AG10803 (cell line): ENCODE measurements at regions not wholly inside any gene's neighbourhood (a gene's known extent, or its start where the extent isn't known, plus 50 kb on each side); places are given as distances from the start of the nearest gene placed in this dataset.

Source experiments
- DNase-seq: peaks from one replicate; pipeline ENCODE4 v3.0.0; 2010; ENCODE audit warnings: low read depth
- H3K4me3 ChIP-seq: 2 replicates; pipeline ENCODE4 v1.5.1; 2011; ENCODE audit warnings: mild to moderate bottlenecking, low read length, control low read depth
- TF ChIP-seq, protein P1 (sequence below): conservative IDR thresholded peaks from 2 replicates; pipeline ENCODE4 v1.5.1; 2011; ENCODE audit warnings: mild to moderate bottlenecking, low read length, control low read depth, inconsistent platforms

GRCh38 chr15:87118435-87118834, 1038.8 kb downstream of the AGBL1 start:
- TF ChIP-seq, protein P1, sequence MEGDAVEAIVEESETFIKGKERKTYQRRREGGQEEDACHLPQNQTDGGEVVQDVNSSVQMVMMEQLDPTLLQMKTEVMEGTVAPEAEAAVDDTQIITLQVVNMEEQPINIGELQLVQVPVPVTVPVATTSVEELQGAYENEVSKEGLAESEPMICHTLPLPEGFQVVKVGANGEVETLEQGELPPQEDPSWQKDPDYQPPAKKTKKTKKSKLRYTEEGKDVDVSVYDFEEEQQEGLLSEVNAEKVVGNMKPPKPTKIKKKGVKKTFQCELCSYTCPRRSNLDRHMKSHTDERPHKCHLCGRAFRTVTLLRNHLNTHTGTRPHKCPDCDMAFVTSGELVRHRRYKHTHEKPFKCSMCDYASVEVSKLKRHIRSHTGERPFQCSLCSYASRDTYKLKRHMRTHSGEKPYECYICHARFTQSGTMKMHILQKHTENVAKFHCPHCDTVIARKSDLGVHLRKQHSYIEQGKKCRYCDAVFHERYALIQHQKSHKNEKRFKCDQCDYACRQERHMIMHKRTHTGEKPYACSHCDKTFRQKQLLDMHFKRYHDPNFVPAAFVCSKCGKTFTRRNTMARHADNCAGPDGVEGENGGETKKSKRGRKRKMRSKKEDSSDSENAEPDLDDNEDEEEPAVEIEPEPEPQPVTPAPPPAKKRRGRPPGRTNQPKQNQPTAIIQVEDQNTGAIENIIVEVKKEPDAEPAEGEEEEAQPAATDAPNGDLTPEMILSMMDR, result no peak
- DNase-seq, result no peak
- no peak overlapping the region for H3K4me3 ChIP-seq

DNA sequence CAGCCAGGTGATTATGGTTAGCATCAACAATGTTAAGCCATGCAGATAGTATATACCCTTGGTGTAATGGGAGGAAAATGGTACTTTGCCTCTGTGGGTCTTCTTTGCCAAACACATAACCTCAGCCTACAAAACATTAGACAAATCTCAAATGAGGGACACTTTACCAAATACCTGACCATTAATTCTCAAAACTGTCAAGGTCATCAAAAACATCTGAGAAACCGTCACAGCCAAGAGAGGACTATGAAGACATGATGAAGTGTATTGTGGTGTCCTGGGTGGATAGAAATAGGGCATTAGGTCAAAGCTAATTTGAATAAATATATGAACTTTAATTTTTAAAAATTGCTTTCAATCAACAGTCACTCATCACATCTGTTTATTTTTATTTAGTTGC, 1036.1 kb downstream of the AGBL1 start:
- TF ChIP-seq, protein P1, result no peak
- H3K4me3 ChIP-seq, result no peak overlapping the region
- no peak for DNase-seq

DNA sequence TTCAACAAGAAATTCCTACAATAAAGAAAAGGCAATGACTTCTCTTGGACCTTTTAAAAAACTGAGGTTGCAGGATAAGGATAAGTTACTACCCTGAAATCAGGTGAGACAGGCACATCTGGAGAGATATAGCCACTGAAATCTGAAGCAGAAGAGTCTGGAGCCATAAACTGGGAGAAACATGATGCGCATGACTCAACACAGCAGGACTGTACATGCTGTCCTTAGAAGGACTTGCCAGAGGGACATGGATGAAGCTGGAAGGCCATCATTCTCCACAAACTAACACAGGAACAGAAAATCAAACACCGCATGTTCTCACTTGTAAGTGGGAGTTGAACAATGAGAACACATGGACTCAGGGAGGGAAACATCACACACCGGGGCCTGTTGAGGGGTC, 1020.2 kb downstream of the AGBL1 start:
- no peak for DNase-seq
- TF ChIP-seq, protein P1, result no peak
- H3K4me3 ChIP-seq, result no peak overlapping the region

- no peak for DNase-seq
- H3K4me3 ChIP-seq, result no peak overlapping the region
- TF ChIP-seq, protein P1, result no peak
These were observed 1009.9 kb downstream of the AGBL1 start for GRCh38 chr15:87089551-87089950.

- no peak for DNase-seq
- TF ChIP-seq, protein P1, result no peak
- no peak overlapping the region for H3K4me3 ChIP-seq
These were observed 1003.5 kb downstream of the AGBL1 start for GRCh38 chr15:87083201-87083600.

DNA sequence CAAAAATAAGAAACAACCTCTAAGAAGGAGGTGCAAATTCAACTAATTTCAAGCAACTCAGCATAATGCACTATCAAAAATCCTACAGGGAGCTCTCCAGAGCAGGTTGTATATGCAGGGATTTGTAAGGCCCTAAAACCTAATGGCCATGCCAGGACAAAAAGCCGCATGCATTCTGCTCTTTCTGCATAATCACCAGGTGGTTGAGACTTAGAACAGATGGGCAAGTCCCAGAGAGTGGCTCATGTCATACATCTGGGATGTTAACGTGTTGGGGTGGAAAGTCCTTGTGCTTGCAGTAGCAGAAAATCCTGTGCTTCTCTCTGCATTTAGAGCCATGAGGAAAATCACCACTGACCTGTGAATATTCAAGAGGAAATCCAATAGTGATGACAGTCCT, 1002.9 kb downstream of the AGBL1 start:
- TF ChIP-seq, protein P1, result no peak
- H3K4me3 ChIP-seq, result no peak overlapping the region
- DNase-seq, result no peak

- TF ChIP-seq, protein P1, result no peak
- H3K4me3 ChIP-seq, result no peak overlapping the region
- no peak for DNase-seq
These were observed 1000.9 kb downstream of the AGBL1 start for GRCh38 chr15:87080547-87080946.
